ENCODE measurements at regions not wholly inside any gene's neighbourhood (a gene's known extent, or its start where the extent isn't known, plus 50 kb on each side); places are given as distances from the start of the nearest gene placed in this dataset.

- no peak for DNase-seq
These were observed 145.9 kb downstream of the MN1 start for GRCh38 chr22:27655582-27656185.

DNA sequence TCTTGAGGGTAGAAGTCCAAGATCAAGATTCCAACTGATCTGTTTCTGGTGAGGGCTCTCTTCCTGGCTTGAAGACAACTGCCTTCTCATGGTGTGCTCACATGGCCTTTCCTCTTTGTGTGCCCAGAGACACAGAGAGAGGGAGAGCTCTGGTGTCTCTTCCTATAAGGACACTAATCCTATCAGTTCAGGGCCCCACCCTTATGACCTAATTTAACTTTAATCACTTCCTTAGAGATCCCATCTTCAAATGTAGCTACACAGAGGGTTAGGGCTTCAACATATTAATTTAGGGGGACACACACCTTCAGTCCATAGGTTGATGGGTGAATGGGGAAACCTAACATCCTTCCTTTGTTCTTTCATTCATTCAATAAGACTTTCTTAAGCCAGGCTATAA, 144.6 kb downstream of the MN1 start:
- no peak for DNase-seq

- no peak for DNase-seq
These were observed 141.2 kb downstream of the MN1 start for GRCh38 chr22:27660306-27660705.

DNA sequence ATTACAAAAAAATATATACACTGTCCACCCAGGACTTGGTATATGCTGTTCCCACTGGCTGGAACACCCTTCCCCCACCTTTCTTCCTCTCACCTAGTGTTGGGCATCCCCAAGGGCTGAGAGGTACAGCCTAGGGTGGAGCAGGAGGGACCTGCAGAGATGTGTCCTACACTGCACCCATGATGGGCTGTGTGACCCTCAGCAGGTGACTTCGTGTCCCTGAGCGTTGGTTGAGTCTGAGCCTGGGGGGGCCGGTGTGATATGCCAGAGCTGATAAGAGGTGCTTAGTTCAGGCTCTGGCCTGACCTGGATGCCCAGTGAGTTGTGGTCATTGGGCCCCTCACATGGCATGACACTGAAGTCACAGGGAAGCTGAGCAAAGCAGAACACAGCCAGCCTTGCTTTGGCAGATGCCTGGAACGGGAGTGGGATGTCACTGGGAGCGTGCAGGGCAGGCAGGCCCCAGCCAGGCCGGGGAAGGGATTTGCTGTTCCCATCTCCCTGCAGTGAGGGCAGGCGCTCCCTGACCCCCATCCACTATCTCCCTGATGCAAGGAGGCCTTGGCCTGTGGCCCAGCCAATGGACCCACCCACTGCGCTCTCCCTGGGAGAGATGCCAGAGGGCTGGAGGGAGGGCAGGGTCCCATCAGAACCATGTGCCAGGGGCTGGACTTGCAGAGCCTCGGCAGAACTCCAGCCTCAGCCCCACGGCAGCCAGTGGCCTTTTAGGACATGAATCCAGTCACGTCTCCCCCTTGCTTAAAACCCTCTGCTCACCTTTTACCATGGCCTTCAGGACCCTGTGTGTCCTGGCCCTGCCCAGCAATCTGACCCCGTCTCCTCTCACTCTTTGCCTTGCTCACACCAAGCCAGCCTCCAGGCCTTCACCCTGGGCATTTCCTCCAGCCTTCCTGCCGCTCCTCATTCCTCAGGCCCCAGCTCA, 138.9 kb downstream of the MN1 start:
- no peak for DNase-seq

GRCh38 chr22:27663812-27664211, 137.7 kb downstream of the MN1 start:
- DNase-seq, result no peak

GRCh38 chr22:27666272-27666997, 135.1 kb downstream of the MN1 start:
- DNase-seq, result no peak

- no peak for DNase-seq
These were observed 134.3 kb downstream of the MN1 start for GRCh38 chr22:27667121-27667843.

DNA sequence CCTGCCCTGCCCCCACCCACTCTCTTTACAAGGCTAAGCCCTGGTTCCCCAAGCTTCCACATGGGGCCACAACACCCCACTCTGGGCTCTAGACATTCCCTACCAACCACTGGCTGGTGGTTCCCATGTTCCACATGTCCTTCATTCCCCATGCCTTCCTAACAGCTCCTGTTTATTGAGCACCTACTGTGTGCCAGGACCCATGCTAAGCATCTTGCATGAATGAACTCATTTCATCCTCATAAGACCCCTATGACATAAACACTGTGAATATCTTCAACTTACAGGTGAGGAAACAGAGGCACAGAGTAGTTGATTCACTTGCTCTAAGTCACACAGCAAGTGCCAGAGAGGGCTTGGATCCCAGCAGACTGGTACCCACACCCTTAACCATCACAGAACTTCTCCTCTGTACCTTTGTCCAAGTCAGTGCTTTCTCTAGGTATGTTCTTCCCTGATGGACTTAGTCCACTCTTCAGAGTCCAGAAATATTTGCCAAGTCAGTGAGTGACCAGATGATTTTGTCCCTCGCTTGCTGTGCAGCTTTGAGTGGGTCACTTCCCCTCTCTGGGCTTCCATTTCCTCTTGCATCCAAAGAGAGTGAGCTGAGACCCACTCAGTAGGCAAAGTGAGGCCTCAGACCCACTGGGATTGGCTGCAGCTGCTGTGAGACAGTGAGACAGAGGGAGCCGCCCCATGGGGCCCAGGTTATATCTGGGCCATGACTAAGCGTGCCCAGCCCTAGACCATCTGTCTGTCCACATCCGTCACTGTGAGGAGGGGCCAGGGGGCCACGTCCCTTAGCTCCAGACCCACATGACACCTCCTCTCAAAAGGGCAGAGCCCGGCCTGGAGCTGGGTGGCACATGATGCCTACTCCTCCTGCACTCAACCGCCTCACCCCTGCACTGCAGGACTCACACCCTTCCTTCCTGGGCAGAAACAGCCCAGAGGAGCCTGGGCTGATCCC, 132.4 kb downstream of the MN1 start:
- DNase-seq, result no peak

- no peak for DNase-seq
These were observed 131.6 kb downstream of the MN1 start for GRCh38 chr22:27669798-27670599.

DNA sequence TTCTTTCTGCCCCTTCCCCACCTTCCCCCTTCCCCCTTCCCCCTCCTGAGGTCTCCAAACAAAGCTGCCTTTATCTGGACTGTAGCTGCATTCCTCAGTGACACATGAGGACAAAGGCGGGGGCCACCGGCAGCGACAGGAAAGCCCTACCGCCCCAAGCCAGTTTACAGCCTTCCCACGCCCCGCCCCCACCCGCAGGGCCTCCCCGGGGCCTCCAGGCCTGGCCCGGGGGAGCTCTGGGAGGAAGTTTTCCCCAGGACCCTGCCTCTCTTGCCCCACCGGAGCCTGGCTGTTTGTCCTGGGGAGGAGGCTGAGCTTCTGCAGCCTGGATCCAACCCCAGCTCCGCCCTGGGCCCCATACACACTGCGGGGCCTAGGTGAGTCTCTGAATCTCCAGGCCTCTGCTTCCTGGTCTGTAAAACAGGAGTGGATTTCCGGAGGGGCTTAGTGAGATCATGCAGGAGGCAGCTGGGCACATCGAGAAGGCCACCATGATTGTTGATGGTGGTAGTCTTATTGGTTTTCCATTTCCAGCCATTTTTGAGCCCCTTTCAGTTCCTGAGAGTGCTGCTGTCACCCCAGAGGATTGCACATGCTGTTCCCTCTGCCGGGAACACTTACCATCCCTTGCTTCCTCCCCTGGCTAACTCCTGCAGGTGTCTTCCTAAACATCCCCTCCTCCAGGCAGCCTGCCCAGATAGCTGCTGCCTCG, 130.7 kb downstream of the MN1 start:
- DNase-seq, result no peak

DNA sequence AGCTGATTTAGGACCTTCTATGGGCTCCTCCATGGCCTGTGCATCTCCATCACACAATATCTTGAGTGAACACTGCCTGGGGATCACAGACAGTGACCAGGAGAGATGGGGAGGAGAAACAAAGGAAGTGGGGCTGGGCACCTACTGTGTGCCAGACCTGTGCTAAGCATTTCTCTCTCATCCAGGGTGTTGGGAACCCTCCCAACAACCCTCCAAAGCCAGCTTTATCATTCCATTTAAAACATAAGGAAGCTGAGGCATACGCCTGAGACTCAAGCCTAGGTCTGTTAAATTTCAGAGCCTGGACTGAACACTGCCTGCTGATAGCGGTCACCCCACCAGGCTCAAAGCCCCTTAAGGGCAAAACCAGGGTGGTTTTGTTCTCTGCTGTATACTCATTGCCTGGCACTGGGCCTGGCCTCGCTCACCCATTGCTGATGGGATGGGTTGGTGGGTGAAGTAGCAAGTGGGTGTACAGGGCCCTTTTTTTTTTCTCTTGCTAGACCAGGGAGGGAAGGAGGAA, 130.1 kb downstream of the MN1 start:
- no peak for DNase-seq

GRCh38 chr22:27672721-27673418, 128.7 kb downstream of the MN1 start:
- DNase-seq, result no peak

DNA sequence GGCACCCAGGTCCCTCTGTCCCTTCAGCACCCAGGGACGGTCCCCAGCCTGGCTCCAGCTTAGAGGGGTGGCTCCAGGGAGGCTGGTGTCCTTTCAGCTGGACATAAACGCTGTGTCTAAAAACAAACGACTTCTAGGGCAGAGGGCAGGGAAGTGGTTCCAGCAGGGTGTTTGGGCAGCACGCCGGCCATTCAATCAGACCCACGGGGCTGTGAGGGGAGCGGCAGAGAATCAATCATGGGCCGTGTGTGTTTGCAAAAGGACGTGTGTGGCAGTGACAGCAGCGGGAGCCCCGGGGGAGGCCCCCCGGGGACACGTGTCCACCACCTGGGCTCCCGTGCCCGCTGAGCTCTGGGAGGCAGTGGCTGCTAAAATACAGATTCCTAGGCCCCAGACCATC, 127.7 kb downstream of the MN1 start:
- DNase-seq, result no peak

- no peak for DNase-seq
These were observed 127.2 kb downstream of the MN1 start for GRCh38 chr22:27674261-27674923.

- DNase-seq, result no peak
These were observed 124.9 kb downstream of the MN1 start for GRCh38 chr22:27676545-27677213.

GRCh38 chr22:27677905-27678458, 123.6 kb downstream of the MN1 start:
- DNase-seq, result no peak

DNA sequence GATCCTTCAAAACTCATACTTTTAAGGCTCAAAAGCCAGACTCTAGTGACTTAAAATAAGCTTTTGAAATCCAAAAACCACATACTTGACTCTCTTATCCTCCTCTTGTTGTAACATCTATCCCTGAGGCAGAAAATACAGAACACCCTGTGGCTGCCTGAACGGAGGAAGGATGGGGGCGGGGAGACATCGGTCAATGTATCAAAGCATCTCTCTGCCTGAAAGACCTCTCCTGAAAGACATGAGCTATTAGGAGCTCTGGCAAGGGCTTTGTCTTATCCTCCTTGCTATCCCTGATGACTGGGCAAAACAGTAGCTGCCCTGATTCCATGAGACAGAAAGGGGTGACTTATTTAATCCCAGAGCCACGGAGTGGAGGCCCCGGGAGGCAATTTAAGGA, 122.4 kb downstream of the MN1 start:
- no peak for DNase-seq

Data from stimulated activated CD4-positive, alpha-beta T cell treated with anti-CD3 and anti-CD28 coated beads, Interleukin-1b, Interleukin-23, amount 100 ng/mL, for 48 hours (primary cell).